ENCODE measurements at regions not wholly inside any gene's neighbourhood (a gene's known extent, or its start where the extent isn't known, plus 50 kb on each side); places are given as distances from the start of the nearest gene placed in this dataset.
"Not testable (repeated sequence)": the region's sequence is repeated elsewhere in the genome, so short reads cannot be mapped to it uniquely, and the experiment has no call there.

GRCh38 chr12:13391375-13391774 lies 194.8 kb downstream of the EMP1 start:
- TF ChIP-seq CTCF, POLR2AphosphoS5, POLR2A (IDR thresholded peaks at IDR 0.05): not testable (repeated sequence)

Data from breast epithelium (tissue), 3 donors.